ENCODE measurements at regions not wholly inside any gene's neighbourhood (a gene's known extent, or its start where the extent isn't known, plus 50 kb on each side); places are given as distances from the start of the nearest gene placed in this dataset.

DNA sequence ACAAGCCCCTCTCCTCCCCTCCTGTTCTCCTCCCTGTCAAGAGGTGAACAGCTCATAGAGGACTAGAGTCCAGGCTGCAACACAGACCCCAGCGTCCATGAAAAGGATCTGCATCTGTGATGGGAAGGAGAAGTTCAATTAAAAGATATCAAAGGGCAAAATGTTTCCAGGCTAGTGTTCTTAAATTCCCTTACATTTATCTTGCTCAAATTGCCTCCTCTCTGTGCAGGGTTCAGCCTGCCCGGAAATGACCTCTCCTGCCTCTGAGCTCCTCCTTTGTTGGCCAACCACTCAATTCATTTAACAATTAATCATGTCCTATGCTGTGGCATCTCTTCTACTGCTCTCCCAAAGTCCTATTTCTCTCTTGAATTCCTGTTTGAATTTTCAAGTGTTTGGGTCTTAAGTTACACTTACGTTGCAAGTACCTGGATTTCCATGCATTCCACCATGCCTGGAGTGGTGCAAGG is 105.3 kb downstream of the TSN start:
- no peak for DNase-seq

DNA sequence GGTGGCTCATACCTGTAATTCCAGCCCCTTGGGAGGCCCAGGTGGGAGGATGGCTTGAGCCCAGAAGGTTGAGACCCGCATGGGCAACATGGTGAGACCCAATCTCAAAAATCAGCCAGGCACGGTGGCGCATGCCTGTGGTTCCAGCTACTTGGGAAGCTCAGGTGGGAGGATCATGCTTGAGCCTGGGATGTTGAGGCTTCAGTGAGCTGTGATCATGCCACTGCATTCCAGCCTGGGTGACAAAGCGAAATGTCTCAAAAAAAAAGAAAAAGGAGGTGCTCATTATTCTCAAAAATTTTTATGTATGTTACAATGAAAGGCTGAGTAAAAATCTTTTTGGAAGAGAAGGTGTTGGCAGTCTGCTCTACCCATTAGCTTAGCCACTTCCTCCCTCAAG is 106.8 kb downstream of the TSN start:
- DNase-seq = no peak

DNA sequence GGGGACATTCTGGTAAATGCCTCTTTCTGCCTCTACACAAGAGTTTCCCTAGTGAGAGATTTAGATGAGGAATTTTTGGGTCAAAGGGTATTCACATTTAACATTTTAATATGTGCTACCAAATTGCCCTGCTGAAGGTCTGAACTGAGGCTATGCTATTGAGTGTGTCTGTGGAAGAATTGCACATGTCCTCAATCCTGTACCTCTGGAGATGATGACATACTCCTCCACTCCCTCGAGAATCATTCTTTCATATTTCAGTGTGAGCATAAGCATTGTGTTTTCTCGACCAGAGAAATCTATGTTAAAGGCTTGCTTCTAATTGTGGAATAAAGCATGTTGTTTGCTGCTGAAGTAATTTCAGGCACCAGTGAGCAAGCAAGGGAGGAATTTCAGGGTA is 110.5 kb downstream of the TSN start:
- DNase-seq = no peak

DNA sequence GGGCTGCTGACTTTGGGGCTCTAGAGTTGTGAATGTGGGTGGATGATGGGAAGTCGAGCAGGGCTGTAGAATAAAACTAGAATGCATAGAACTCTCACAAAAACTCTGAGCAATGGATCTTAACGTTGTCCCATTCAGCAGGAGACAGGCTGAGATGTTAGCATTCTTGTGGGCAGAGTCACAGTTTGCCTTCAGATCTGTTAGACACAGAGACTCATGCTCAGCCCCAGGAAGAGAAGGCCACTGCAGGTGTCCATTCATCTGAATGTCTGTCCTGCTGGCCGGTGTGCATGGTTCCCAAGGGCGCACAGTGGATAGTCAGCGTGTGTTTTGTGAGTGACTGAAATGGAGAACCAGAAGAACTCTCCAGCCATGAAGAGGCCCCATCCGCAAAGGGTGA is 111.3 kb downstream of the TSN start:
- no peak for DNase-seq

DNA sequence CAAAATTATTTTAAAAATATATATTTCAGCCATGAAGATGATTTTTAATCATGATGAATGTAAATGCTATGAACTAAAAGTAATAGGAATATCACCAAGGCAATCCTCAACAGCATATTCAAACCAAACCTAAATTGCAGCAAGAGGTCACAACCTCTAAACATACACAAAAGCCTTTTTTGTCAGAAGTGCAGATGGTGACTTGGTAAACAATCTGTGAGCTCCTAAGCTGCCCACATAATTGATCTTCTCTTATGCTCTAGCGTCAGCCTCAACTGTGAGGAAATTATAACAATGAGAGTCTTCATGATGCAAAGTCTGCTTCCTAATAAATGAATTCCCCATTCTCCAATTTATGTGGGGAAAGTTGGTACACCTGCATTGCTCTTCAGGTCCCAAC is 113.2 kb downstream of the TSN start:
- no peak for DNase-seq

DNA sequence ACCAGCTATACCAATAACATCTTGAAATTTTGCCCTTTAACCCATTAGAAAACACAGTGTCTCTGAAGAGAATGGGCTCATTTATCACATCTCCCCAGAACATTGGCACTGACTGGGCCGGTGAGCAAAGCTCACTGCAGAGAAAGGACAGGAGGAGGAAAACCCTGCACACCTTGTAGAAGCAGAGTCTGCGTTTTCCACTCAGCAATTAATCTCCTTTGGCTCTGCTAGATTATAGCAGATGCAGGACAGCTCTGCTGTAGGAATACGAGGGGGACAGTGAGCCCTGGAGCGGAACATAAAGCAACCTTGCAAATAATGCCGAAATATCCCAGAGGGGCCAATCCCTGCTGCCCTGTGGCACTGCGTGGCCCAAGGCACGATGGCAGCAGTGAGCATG is 113.9 kb downstream of the TSN start:
- no peak for DNase-seq

DNA sequence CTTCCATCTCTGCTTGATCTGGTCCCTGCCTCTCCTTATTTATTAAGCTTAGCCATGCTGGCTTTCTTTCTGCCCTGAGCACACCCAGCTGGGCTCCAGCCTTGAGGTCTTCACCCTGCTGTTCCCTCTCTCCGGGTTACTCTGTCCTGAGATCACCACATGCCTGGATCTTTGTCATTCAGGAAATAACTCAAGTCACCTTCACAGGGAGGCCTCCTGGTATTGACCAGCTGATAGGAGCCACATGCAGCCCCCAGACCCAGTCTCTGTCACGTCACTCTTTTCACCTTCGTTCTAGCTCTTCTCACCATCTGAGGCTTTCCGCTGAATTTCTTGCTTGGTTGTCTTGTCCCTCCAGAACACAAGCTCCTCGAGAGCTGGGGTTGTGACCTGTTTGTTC is 114.4 kb downstream of the TSN start:
- DNase-seq = no peak

DNA sequence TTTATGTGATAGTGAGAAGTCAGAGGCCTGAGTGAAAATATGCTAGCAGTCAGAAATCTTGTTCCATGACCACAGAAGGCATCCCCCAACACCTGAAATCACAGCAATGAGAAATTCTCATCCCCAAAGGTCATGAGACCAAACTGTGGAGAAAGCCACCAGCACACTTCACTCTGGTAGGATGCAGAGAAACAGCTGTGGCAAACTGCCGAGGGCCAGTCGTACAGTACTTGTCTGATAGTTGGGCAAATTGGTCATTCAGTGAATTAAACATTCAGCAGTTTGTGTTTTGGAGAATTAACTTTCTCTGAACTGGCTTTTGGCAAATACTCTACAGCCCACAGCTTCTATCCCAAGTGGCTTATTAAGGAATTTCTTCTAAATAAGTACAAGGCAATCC is 117.2 kb downstream of the TSN start:
- no peak for DNase-seq

DNA sequence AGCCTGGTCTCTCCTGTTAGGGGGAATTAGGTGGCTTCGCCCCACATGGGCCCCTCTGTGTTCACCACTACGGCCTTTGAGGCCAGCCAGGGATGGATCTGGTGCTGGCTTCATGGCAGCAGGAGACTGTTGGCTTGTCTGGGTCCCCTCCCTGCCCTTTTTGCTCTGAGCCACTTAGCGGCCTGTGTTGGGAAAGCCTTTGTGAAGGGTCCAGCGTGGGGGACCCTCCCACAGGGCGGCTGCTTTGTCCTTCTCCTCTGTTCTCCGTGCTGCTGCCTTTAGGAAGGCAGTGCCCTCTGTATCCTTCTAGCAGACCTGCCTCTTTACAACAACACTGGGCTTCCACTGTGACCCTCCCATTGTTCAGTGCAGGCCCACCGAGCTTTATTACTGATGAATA is 118.4 kb downstream of the TSN start:
- no peak for DNase-seq

DNA sequence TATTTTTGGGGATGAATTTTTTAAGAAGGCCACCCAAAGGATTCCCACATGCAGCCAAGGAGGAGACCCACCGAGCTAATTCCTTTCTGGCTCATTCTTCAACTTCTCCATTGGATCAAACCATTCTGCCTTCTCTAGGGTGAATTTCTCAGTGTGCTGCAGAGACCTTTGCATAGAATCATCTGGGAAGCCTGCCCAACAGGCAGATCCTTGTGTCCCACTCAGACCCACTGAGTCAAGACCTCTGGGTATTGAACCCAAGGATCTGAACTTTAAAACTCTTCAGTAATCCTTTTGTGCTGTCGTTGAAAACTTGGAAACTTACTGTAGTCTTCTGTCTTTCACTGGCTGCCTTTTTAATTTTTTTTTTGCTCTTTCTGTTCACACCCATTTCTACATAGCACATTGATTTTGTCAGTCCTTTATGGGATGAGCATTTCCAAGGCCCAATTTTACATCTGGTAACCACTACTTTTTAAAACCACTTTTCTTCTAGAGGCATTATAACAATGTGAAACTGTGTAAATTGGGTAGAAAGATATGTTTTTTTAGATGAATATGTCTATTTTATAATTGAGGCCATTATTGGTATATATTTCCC is 120.2 kb downstream of the TSN start:
- no peak for DNase-seq

DNA sequence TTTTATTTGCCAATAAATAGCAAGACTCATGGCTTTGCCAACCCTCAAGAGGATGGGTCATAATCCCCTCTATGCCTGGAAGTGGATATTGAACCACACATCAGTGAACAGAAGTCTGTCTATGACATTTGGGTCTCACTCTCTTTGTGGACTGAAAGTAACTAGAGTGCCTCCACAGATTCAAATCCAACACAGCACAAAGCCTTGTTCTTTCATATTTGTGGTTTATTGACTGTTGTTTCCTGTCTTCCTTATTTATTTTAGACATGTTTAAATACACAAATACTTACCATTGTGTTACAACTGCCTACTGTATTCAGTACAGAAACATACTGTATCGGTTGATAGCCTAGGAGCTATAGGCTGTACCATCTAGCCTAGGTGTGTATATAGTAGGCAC is 121.9 kb downstream of the TSN start:
- DNase-seq = no peak

DNA sequence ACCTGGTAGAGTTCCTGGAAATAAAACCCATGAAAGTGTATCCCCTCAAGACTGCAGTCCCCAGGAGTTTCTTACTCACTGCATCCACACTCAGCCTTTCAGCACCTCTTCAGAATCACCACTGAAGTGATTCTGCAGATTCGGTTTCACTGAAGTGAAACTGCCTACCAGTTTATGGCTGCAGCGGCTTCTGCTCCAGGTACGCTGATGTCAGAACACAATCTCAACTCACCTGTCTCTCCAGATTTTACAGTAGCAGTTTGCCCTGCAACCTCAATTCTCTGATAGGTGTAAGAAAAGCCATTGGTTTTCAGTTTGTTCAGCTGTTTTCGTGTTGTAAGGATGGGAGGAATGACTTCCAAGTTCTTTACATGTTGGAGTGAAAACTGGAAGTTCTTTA is 124.8 kb downstream of the TSN start:
- DNase-seq = no peak

DNA sequence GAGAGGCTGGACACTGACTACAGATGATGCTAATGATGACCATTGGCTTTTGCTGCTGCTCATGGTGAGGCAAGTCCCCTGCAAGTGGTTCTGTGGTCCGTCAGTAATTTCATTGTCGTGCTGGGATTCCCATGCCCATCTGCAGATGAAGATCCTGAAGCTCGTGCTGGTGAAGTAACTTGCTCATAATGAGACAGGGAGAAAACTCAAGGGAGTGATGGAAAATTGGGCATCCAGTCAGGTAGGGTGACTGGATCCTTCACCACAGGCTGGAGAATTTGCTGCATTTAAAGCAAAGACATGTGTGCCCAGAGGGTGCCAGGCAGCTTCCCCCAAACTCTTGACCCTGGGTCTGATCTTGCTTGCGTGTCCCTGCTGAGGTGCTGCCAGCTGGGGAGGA is 125.6 kb downstream of the TSN start:
- no peak for DNase-seq

DNA sequence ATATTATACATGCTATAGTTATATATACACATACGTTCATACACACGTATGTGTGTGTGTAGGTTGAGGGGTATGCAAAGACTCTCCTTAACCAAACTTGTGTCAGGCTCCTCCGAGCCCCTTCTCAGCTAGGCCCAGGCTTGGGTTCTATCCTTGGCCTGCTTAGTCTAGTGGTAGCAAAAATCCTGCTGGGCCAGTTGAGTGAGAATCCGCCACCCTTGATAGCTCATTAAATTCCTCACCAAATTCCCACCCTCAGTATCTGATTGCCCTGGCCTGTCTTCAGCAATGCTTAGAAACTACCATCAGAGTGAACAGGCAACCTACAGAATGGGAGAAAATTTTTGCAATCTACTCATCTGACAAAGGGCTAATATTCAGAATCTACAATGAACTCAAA is 126.5 kb downstream of the TSN start:
- peak; percentile 71 for DNase-seq

DNA sequence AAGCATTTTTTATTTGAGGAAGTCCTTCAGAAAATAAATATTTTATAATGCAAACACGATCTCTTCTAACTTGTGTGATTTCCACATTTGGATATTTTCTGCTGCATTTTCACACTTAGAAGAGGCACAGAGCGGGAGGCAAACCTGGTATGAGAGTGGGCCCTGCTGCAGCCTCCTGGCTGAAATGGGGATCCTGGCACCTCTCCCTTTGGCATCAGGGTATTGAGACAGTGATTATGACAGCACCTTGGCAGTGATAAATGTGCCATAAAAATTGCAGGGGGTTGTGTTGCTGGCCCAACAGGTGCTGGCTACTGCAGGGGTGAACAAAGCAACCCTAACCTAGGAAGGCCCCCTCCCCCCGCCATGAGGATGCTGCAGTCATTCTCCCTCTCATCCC is 128.6 kb downstream of the TSN start:
- DNase-seq = peak; percentile 43

DNA sequence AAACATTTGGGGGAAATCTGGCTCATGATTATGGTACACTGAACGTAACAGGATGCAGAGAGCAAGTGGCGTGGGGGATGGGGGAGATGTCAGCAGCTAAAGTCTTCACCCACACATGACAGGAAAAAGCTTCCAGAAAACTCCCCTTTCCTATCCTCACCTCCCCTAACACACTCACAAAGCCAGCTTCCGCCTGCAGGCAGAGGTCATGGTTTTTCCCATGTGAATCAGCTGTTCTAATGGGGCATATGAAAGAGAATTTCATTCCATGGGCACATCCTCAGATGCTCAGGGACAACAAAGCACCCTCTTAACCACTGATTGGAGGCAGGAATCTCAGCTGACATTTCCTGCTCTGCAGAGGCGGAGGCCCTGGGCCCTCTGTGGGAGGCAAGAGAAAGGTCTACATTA is 129.1 kb downstream of the TSN start:
- peak; percentile 89 for DNase-seq

DNA sequence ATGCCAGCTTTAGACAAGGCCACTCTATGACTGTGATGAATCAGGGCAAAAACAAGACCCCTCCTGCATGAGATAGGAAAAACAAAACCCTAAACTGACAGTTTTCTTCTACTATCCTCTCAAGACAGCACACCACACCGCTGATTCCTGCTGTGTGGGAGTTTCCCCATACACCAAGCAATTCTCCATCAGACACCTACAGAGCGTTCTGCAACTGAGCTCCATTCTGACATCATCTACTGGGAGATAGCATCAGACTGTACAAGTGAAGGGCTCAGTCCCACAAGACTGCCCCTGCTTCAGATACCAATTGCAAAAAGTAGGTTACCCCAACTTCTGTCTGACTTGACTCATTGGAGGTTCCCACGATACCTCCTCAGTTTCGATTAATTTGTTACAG is 130.6 kb downstream of the TSN start:
- no peak for DNase-seq

DNA sequence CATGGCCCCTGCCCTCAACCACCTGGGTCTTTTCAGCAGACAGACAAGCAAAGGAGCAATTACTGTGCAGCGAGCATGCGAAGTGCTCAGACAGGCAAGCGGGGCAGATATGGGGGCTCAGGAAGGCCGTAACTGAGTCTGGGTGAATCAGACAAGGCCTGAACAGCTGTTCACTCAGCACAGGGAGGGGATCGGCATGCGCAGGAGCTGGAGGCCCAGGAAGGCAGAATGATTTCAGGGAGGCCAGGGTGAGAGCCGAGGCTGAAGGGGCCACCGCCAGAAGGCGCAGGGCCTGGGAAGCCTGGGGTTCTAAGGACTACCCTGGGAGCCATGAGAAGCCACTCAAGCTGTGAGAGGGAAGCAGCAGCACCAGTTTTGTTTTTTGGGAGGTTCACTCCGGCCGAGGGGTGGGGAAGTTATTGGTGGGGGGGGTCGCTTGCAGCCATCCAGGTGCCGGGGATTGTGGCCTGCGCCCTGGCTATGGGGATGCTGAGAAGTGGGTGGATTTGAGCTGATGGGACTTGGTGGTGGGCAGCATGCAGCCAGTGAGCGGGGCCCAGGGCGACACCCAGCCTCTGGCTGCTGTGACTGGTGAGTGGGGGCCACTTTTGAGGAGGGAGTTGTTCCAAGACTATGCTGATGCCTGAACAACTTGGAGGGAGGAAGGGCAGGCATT is 132.2 kb downstream of the TSN start:
- no peak for DNase-seq

DNA sequence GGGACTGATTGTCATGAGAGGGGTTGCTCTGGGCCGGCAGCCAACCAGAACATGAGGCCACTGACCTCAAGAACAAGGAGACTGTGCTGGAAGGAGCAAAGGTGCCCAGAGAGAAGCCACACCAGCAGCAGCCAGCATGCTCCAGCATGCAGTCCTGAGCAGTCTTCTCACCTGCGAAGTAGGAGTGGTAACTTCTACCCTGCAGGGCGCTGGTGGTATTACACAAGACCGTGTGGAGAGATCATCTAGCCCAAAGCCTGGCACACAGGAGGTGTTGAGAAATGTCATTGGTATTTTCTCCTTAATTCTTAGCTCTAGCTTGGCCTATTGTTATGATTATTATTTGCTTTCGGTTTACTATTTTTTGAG is 132.7 kb downstream of the TSN start:
- peak; percentile 74 for DNase-seq

DNA sequence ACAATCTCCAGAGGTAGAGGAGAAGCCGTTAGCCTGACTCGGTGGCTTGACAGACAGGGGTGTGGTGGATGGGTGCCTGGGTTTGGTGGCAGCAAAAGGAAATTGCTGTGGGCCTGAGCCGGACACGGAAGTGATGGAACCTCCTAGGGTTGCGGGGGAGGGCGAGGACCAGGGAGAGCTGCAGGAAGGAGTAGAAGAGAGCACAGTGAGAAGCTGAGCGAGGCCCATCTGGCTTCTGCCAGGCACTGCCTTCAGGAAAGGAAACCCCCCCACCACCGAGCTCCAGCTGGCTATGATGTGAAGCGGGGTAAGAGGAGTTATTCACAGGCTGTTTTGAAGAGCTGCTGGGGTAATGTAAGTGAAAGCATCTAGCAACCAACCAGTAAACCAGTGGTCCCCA is 134.6 kb downstream of the TSN start:
- DNase-seq = no peak

DNA sequence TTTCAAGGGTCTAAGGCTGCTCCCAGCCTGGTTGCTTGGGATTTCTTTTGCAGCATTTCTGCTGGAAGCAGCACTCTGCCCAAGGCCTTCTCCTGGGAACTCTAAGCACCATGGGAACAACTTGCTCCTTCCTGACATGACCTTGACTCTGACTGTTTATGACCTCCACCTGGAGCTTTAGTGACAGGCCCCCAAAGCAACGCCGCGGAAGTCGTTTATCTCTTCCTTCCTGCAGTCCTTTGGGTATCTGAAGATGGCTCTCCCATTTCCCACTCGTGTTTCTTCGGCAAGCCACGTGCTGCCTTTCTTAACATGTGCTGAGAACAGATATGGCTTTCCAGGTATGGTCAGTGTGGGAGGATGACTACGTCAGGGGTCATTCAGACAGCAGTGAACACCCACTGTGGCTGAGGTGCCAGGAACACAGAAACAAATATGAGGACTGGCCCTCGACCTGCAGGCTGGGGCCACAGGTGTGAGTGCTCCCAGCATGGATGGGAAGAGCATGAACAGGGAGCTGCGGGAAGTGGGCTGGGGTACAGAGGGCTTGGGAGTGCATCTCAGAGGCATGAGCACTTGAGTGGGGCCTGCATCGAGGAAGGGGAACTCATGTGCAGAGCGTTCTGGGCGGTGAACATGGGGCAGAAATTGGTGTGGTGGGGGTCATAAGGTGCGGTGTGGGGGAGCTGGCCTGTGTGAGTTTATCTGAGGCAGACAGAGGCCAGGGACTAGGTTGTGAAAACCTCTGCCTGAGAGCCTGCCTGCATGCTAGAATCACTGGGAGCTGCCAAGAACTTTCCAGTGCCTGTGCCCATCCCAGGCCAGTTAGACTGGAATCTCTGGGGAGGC is 140.5 kb downstream of the TSN start:
- peak; percentile 42 for DNase-seq

DNA sequence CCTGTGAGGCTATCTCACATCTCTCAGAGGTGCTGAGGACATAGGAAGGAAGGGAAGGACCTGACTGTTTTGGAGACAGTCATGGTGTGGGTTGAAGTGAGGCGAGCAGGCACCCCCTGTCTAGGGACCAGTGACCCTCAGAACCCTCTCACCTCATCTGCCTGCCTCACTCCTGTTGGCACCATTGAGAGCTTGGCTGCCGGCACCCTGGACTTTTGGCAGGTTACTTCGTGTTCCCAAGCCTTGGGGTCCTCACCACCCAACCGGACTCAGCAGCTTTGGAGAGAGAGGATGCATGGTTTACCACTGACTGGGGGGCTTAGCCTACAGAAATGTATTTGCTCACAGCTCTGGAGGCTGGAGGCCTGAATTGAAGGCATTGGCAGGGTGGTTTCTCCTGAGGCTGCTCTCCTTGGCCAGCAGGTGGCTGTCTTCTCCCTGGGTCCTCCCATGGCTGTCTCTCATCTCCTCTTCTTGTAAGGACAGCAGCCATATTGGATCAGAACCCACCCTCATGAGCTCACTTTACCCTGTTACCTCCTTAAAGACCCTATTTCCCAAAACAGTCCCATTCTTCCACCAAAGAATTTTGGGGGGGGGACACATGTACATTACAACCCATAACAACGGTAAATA is 142.0 kb downstream of the TSN start:
- DNase-seq = no peak

DNA sequence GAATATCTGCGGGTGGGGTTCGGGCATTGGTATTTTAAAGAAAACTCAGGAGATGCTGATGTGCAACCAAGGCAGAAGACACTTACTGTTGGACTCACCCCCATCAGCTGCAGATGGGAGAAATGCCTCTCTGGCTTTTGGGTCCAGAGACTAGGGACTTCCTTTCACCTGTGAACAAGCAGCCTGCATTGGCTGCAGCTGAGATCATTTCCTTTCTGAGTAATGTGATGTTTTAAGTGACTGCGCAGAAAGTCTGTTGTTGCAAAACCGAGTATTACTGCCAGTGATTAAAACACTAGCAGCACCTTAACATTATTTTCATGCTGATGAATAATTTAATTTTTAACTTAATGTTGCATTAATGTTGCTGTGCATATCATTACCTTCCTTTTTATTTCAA is 143.0 kb downstream of the TSN start:
- DNase-seq = no peak

DNA sequence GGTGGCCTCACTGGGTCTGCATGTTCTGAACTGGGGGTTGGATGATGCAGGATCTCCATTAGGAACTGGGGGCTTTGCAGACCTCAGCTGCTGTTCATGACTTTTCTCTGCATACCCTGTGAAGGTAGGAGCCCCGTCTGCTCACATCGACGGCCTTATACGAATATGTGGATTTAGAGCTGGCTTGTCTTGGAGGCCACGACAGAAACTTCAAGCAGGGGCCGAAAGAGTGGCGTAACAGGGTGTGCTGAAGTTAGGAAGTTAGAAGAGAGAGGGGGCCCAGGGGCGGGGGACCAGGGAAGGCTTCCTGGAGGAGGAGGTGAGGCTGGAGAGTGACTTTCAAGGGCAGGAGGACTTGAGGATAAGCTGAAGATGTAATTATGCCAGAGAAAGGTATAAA is 144.9 kb downstream of the TSN start:
- no peak for DNase-seq

Data from islet precursor cell (in vitro differentiated cells).